GM19324 (cell line): ENCODE measurements at regions not wholly inside any gene's neighbourhood (a gene's known extent, or its start where the extent isn't known, plus 50 kb on each side); places are given as distances from the start of the nearest gene placed in this dataset.

Experiments used
- ATAC-seq: cut with Tn5 transposase; IDR thresholded peaks from one replicate; pipeline ENCODE4 v1.9.1; 2021; ENCODE audit warnings: mild to moderate bottlenecking, moderate library complexity; ENCODE audit not compliant: unreplicated experiment, low FRiP score

- no peak for ATAC-seq
Observed at GRCh38 chr1:79660129-79660528, 653.6 kb upstream of the ADGRL4 start.

DNA sequence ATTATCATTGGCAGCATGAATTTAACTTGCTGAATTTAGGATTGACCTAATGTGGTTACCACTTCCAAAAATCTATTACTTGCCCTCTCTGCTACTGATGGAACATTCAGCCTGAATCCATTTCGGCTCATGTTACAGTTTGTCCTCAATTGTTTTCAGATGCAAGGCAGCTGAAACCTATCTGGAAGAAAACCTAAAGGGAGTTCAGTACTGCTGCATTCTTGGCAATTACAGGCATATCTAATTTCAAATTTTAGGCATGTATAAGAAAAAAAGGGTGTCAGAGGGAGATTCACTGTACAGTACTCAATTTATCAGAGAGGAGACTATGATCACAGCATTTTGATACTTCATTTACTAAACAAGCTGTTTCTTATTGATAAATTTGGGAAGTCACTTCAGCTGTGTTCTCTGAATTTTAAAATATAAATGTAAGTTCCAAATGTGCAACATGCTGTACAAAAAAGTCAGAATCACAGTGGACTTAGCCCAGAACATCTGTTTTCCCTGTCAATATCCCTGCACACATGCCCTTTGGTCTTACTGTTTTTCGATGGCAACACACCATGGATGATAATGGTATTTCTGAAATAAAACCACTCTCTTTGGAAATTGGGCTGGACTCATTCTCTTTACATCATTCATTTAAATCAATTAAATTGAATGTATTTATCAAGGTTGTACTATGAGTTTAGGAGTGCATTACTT, 651.6 kb upstream of the ADGRL4 start:
- no peak for ATAC-seq

DNA sequence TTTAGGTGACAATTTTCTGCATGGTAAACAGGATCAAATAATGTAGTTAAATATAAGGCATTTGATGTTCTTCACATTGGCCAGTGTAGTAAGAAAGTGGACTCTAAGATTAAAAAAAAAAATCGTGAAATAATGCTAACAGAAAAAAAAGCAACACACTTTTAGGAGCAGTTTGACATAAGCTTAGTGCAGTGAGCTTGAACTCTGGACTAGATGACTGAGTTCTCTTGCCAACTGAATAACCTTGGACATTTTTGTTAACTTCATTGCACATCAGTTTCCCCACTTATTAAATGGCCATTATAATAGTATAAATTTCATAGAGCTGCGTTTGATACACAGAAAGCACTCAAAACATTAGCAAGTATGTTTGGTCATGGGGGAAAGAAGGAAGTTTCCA, 649.3 kb upstream of the ADGRL4 start:
- no peak for ATAC-seq

GRCh38 chr1:79652426-79652825, 645.9 kb upstream of the ADGRL4 start:
- no peak for ATAC-seq

DNA sequence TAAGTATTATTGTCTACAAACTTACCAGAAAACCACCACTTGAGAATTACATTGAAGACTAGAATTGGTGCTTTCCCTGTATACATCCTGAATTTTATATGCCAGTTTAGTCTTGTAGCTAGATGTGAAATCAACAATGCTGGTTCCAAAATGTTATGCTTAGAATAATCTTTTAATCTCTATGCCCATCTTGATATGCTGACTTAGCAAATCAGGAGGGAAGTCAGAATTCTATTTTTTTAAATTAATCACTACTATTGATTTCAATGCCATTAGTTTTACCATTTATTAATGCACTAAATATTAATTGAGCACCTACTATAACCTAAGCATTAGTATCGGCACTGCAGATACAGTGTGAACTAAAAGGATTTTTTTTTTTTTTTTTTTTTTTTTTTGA, 641.6 kb upstream of the ADGRL4 start:
- no peak for ATAC-seq

GRCh38 chr1:79646880-79647279, 640.4 kb upstream of the ADGRL4 start:
- ATAC-seq, result no peak

- peak; percentile 100 for ATAC-seq
Observed at GRCh38 chr1:79638382-79638781, 631.9 kb upstream of the ADGRL4 start.

DNA sequence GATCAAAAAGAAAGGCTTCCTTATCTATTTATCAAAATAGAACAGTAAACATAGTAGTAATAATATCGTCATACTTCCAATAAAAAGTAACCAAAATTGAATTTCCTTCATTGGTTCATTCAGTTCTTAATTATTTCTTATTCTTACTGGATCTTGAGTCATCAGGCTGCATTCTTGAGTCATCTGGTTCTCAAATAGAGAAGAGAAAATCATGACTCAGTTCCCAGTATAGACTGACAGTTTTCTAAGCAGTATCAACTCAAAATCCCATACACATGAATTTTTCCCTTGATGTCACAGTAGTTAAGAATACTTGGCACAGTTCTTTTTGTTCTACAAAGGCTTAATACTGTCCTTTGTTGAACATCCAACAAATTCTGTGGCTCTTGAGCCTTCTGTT, 626.9 kb upstream of the ADGRL4 start:
- no peak for ATAC-seq

DNA sequence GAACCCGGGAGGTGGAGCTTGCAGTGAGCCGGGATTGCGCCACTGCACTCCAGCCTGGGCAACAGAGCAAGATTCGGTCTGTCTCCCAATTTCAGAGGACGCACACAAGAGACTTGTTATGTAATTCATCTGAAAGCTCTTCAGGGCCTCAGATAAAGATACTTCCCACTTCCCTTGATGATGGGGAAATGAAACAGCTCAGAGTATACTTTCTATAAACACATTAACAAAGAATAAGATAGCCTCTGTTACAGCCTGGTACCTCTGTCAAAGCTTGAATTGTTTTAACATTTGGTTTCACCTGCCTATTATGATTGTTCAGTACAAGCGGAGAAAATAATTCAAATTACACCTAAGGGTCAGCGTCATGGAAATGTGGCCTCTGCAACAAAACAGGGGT, 622.9 kb upstream of the ADGRL4 start:
- ATAC-seq, result peak; percentile 66

DNA sequence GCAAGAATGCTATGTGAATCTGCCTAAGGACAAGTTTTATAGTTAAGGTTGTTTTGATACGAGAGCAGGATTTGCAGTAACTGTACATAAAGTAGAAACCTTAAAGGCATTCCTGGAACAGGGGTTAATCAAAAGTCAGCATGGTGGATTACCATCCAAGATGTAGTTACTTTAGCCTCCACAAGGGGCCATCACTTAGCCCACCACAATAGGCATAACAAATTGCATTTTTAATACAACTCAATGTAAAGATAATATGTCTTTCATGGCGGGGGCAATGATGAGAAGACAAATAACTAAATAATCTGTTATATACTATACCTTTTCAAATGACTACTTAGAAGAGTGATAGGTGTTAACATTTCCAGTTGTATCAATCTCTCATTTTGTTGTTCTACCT, 611.2 kb upstream of the ADGRL4 start:
- no peak for ATAC-seq

DNA sequence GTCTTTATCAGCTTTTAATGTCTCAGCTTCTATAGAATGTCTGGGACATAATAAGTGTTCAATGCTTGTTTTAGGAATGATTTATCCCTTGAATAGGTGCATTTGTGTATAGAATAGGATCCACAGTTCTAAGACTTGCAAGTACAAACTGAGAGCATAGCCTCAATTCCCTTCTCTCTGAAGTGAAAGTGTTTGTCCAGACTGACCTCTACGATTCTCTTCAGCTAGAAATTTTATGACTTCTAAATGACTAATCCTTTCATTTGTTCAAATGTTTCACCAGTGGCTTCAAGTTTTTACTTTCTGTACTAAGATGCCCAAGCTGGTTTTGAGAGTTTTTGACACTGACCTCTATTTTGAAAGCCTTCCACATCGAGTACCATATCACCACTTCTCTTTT, 608.2 kb upstream of the ADGRL4 start:
- ATAC-seq, result no peak

DNA sequence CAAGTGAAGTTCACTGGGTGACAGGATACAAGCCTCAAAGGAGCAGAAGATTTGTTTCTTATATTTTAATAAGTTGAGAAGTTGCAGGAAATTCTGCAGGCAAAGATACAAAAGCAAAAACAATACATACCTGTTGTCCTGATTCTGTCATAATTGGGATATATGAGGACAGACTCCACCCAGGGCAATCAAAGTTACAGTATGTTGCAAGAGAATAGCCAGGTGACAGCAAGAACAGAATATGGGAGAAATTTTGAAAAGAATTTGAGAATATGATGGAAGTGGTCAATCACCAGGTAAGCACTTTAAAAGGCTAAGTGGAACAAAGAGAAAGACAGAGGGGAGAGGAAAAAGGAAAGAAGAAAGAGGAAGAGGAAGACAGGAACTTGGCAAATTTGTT, 607.6 kb upstream of the ADGRL4 start:
- ATAC-seq, result no peak

GRCh38 chr1:79613046-79613445, 606.5 kb upstream of the ADGRL4 start:
- no peak for ATAC-seq

DNA sequence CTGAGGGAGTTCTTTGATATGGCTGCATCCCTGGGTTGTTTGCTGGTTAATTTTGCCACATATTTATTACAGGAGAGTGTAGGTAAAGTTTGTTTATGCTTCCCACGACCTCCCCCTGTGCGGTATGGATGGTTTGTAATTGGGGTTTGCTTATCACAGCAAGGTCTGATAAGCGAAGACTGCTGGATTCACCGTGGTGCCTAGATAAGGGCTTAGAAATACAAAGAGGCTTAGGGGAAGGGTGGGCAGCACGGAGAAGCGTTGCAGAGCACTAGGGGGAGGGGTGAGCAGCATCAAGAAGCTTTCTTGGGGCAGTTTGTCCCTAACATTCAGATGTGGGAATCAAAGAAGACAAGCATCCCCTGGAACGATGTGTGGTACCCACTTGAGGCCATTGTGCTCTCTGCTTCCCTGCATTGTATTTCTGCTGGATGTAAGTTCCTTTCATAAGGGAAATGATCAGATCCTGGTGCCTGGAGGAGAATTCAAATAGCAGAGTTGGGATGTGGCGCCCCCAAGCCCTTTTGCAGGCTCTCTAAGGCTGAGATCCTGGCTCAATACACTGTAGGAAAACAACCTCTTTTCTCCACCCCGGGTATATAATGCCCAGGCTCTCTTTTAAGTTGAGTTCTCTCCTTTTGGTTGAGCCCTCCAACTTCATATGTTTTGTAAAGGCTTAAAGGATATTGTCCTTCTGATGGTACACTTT, 598.1 kb upstream of the ADGRL4 start:
- no peak for ATAC-seq

DNA sequence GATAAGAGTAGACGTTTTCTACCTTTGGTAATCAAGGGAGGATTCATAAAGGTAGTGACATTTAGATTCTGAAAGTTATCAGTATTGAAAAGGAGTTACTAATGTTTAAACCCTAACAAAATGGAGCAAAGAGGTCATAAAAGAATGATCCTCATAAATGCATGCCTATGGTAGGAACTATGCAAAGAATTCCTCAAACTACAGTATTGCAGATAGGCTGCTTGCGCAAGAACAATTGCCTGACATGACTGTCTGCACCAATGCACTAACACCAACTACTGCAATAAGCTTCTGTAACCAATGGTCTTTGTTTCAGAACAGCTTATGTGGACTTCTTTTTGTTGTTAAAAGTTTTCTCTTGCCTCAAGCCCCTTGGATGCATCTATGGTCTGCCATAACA, 597.3 kb upstream of the ADGRL4 start:
- no peak for ATAC-seq

- no peak for ATAC-seq
Observed at GRCh38 chr1:79599257-79599656, 592.7 kb upstream of the ADGRL4 start.

- ATAC-seq, result no peak
Observed at GRCh38 chr1:79595931-79596330, 589.4 kb upstream of the ADGRL4 start.

GRCh38 chr1:79594121-79594698, 587.7 kb upstream of the ADGRL4 start:
- no peak for ATAC-seq

DNA sequence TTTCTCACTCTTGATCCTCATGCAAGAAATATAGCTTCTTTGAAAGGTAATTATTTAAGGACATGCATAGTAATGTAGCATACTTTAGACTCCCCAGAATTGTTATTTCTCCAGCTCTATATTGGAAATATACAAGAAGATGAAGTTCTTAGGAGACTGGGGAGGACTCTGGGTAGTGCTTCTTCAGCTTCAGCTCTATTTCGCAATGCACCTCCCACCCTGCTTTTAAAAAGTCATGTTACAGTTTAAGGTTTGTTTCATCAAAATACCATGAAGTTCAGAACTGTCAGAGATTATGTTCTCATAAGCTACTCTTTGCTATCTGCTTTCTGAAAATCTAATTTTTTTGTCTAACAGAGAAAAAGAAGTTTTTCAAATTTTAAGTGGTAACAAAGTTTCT, 586.2 kb upstream of the ADGRL4 start:
- no peak for ATAC-seq

- no peak for ATAC-seq
Observed at GRCh38 chr1:79588719-79589118, 582.2 kb upstream of the ADGRL4 start.

GRCh38 chr1:79587229-79587628, 580.7 kb upstream of the ADGRL4 start:
- ATAC-seq, result no peak

DNA sequence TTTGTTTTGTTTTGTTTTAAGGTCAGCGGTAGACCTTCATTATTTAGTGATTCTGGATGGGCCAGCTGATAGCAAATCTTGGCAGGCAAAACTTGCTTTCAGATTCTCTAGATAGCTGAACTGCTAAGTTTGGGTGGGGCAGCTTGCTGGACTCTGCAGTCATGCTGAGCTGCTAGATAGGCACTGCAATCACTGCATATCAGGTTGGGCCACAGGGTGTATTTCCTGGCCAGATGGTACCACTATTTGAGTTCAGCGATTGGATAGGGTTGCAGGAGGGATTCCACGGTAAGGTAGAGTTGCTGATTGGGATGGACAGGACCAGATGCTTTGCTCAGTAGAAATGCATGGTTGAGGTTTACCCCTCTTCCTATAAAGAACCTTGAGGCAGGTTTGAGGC, 579.3 kb upstream of the ADGRL4 start:
- ATAC-seq, result no peak
